ENCODE measurements at regions not wholly inside any gene's neighbourhood (a gene's known extent, or its start where the extent isn't known, plus 50 kb on each side); places are given as distances from the start of the nearest gene placed in this dataset.

GRCh38 chr13:106238690-106239089, 296.8 kb downstream of the EFNB2 start:
- TF ChIP-seq CTCF (IDR thresholded peaks at IDR 0.05) (no peak), POLR2A (IDR thresholded peaks at IDR 0.05) (no peak)
